GM19328 (cell line): ENCODE measurements at regions not wholly inside any gene's neighbourhood (a gene's known extent, or its start where the extent isn't known, plus 50 kb on each side); places are given as distances from the start of the nearest gene placed in this dataset.

Source experiments
- ATAC-seq: cut with Tn5 transposase; IDR thresholded peaks from one replicate; pipeline ENCODE4 v1.9.1; 2021; ENCODE audit warnings: mild to moderate bottlenecking, moderate library complexity; ENCODE audit not compliant: unreplicated experiment

- ATAC-seq, result no peak
These were observed 329.7 kb downstream of the CYRIA start for GRCh38 chr2:16335947-16336346.

DNA sequence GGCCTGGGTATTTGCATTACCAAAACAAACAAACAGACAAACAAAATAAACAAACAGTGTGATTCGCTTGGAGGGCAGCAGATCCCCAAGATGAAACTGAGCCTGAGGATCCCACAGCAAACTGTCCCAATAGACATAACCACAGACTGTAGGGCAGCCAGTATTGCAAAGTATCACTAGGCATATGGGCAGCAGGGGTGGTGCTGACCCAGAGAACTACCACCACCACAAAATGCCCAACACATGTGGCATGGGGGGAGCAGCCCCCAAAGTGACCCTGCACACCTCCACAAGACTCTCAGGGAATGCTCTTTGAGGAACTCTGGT, 330.1 kb downstream of the CYRIA start:
- ATAC-seq, result no peak

DNA sequence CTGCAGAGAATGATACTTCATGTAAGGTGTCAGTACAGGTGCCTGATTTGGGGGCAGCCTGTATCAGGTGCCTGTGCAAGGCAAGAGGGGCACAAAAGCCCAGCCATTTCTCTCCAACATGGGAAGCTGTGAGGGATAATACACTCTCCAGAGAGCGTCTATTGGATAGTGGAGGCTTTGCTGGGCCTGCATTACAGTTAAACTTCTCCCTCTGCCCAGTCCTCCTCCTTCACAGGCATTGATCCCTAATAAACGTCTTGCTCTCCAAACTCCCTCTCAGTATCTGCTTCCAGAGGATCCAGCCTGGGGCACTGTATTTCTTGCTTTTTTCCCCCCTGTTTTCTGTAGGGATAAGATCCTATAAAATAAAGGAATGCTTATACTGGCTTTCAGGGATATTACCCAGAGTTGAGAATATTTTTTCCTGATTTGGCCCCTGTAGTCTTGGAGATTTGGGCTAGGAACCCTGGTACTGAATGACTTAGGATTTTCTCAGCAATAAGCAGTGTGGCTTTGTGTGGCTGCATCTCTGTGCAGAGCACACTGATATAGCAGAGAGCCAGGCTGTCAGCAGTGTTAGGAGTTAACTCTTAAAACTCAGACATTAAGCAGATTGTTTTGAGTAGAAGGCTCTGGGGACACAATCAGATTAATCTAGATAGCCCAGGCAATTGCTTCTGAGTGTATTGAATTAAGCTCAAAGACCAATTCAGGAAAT, 330.6 kb downstream of the CYRIA start:
- ATAC-seq, result no peak

- ATAC-seq, result no peak
These were observed 331.3 kb downstream of the CYRIA start for GRCh38 chr2:16334366-16334765.

DNA sequence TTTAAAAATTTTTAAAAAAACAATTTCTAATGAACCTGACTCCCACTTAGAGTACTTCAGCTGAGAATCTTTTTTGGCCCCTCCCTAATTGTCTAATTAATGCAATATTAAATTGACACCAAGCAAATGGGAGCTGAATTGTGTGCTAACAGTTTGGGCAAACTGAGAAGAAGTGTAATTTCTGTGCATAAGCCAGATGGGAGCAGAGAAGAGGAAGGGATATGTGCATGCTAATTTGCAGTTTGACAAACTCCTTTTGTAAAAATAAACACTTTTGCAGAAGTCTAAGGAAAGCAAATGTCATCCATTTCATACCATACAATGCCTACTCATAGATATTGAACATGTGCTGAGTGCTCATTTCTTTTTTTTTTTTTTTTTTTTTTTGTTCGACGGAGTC, 332.0 kb downstream of the CYRIA start:
- ATAC-seq, result no peak

DNA sequence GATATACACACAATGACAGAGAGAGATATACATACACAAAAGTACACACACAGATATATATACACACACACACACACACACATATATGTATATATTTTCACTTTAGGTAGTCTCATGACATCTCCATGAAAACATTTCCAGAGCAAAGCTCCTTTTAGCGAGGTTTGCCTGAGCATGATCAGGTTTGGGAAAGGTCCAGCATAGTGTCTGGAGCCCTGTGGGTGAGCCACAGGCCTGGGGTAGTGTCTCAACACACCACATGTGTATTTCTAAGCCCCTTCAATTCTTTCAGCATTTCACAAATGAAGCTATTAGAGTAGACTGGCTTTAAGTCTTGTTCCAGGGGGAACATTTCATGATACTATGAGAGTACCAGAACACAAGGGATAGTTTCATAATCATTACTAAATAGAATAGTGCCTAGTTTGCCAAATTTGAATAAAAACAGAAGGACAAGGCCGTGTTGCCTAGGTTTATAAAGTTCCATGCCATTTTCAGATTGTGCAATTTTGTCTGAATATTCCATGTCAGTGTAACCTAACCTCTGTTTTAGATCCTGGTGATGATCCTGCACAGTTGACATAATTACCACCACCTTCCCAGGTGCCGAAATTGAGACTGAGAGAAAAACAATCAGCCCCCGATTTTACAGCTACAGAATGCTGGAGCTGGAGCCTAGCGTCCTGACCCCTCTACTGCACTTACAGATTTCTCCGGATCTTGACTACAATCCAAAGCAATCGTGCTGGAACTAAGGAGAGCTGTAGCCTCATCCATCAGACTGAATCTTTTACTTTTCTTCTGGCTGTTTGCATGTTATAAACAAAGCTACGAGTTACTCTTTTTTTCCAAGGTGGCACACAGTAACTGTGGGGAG, 332.7 kb downstream of the CYRIA start:
- no peak for ATAC-seq

GRCh38 chr2:16331772-16332171, 333.9 kb downstream of the CYRIA start:
- no peak for ATAC-seq

GRCh38 chr2:16330982-16331381, 334.7 kb downstream of the CYRIA start:
- ATAC-seq, result no peak

DNA sequence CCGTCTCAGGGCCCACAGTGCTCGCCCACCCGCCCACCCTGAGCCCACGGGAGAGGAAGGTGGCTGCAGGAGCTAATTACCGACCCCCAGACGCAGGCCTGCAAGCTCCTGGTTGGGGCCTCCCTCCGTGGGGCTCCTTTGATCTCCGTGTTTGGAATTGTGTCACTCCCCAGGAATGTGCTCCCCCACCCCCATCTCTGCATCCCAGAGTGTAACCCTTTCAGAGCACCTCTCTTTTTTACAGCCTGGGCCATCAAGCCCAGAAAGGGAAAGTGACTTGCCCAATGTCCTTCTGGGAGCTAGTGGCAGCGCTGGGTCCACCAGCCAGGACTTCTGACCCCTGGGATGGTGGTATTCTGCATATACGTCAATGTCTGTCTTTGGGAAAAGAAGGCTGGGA, 335.1 kb downstream of the CYRIA start:
- no peak for ATAC-seq

DNA sequence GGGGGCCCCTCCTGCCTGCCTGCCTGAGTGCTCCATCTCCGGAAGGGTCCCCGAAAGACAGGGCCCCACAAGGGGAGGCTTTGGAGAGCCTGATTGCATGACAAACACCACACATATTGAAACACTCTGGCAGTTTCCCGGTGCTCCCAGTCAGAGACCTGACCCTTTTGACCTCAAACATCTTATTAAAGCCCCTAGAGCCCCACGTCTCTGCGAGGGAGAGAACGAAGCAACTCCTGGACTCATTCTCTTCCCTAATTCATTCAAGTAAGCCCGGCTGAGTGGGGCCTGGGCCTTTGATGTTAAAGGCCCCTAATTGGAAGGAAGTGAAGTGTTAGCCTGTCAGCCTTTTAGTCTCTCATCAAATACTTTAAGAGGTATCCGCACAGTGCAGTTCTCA, 335.6 kb downstream of the CYRIA start:
- no peak for ATAC-seq

DNA sequence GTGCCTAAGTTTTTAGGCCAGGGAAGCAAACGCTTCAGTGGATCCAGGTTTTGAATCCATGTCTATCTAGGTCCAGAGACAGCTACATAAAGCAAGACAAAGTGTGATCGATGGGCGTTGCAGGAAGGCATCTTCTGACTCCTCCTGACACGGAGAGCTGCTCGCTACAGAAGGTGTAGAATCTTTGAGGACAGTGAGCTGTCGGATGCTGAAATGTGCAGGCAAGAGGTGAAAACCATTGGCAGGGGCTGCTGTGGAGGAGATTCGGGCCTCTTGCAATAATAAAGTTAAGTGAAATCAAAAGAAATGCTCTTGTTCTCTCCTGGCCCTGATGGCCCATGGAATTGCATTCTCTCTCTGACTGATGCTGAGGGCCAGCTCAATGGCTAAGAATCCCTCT, 336.2 kb downstream of the CYRIA start:
- no peak for ATAC-seq

- no peak for ATAC-seq
These were observed 337.0 kb downstream of the CYRIA start for GRCh38 chr2:16328521-16329190.

GRCh38 chr2:16327326-16327725, 338.3 kb downstream of the CYRIA start:
- ATAC-seq, result no peak

DNA sequence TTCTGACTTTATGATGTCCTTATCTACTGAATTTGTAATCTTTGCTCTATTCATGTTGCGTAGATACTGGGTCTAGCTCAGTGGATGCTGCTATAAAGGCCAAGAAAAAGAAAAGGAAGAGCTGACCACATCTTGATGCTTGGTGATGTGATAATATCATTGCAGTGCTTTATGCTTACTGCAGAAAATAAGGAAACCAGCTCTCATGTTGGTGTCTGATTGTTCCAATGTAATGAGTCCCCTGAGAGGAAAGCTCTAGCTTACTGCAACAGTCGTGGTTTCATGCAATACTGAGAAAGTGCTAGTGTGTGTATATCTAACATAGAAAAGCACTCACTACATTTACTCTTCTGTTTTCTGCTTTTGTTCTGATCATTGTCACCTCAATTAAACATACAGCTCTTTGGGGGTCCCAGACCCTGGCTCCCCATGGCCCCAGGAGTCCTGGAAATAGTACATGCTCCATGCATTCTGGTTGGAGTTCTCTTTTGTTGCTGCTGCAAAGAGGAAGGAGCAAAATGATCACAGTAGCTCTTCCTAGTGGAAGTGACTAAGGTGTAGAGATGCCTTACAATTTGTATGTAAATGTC, 338.8 kb downstream of the CYRIA start:
- no peak for ATAC-seq

DNA sequence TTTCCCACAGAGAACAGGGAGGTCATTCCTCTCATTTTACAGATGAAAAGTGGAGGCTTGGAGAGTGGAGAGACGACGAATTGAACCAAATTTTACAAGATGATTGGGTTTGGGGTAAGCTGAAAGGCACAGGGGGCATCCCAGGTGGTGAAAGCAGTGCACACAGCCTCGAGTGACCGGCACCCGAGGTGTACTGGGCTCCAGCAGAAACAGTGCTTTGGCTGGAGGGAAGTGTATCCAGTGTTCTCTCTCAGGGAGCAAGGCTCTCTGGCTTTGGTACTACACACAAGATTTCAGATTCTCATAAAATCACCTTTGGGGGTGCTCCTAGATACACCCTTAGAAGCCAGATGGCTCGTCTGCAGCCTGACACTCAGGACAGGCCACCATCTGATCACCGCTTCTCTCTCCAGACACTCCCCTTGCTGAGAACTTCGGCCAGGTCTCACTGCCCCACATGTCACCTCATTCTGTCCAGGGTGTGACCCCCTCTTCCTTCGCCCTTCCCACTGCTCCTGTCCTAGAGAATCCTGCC, 339.6 kb downstream of the CYRIA start:
- no peak for ATAC-seq

GRCh38 chr2:16325016-16325975, 340.3 kb downstream of the CYRIA start:
- ATAC-seq, result no peak

DNA sequence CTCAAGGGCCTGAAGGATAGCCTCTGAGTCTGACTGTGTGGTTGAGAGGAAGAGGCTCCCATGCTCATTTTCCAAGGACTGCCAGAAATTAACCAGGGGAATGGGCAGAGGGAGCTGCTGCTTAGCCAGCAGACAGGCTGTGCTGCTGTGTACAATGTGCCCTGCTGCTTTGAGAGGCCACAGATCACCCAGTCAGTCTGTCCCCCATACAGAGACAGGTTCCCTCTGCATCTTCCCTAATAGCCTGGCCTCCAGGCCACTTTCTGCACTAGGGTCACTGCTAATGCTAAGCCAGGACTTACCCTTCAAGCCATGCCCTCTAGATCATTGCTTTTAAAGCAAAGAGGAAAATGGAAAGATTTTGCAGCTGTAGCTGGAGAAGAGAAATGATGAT, 341.1 kb downstream of the CYRIA start:
- ATAC-seq, result no peak

DNA sequence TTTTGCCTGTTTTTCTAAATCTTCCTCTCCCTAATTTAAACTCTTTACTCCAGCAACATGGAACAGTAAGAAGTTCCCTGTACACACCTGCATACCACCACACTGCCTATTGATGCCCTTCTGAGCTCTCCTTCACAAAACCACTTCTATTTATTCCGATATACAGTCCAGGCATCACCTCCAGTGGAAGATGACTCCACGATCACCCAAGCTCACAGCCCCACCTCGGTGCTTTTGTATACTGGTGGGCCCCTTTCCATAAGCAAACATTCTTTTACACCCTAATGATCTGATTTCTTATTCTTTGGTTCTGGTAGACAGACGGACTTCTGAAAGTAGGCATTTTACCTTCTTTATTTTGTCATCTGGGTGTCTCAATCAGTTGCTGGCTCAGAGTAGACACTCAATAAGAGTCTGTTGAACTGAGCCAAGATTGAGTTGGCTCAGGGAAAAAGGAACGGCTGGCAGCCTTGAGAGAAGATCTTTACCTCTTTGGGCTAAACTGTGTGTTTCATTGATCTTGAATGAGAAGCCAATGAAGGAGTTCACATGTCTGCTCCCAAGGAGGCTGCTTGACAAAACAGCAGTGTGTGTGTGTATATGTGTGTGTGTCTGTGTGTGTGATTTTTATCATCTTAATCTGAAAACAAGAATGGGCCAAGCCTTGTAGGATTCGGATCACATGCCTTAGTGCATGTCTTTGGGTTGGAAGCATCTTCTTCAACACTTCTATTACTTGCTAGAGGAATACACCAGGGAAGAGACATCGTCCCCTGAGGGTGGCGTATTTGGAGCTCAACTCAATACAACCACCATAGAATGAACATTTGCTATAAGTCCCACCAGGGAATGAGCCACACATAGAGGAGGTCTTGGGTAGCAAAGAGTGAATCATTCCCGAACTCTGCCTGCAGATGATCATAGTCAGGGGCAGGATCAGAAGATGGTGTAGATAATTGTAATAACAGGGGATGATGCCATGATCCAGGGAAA, 341.8 kb downstream of the CYRIA start:
- ATAC-seq, result no peak

- ATAC-seq, result no peak
These were observed 342.5 kb downstream of the CYRIA start for GRCh38 chr2:16323126-16323520.
